T47D (cell line): ENCODE measurements at regions not wholly inside any gene's neighbourhood (a gene's known extent, or its start where the extent isn't known, plus 50 kb on each side); places are given as distances from the start of the nearest gene placed in this dataset.
A peak's percentile ranks its signal among the peaks of the same experiment; 100 is the strongest.
"Not testable (repeated sequence)": the region's sequence is repeated elsewhere in the genome, so short reads cannot be mapped to it uniquely, and the experiment has no call there.

Source experiments
- DNase-seq, 2 experiments: peaks; one replicate each; pipeline versions ENCODE4 v3.0.0 to v3.0.0-alpha.2; 2011 to 2012; ENCODE audit warnings: low read depth in 1 of 2, low spot score in 1 of 2
- JUND ChIP-seq: IDR thresholded peaks from 2 replicates; pipeline ENCODE4 v1.6.1; 2012; ENCODE audit warnings: low read depth
- in situ Hi-C: cut with HindIII; loops from 2 replicates; pipeline ENCODE4 v1.10.0; 2016; ENCODE audit warnings: low sequenced_read_pairs, low pct_unique_long_range_greater_than_20kb

- in situ Hi-C loops: no loop called here
- TF ChIP-seq JUND: no peak
- no peak for DNase-seq
Measured at GRCh38 chr5:118578093-118578492, 410.3 kb downstream of the DTWD2 start.

- in situ Hi-C loops: no loop called here
- DNase-seq: no peak
- no peak for TF ChIP-seq JUND
Measured at GRCh38 chr5:118577621-118578020, 410.7 kb downstream of the DTWD2 start.

GRCh38 chr5:118570276-118570675 lies 418.1 kb downstream of the DTWD2 start:
- DNase-seq, in situ Hi-C loops: not testable (repeated sequence)

GRCh38 chr5:118569596-118569995 lies 418.8 kb downstream of the DTWD2 start:
- in situ Hi-C loops: not testable (repeated sequence)
- DNase-seq: peak in 1 of 2 experiments; percentile 65

GRCh38 chr5:118565335-118565971 lies 422.9 kb downstream of the DTWD2 start:
- no peak for TF ChIP-seq JUND
- in situ Hi-C loops: no loop called here
- no peak for DNase-seq

GRCh38 chr5:118561971-118562370 lies 426.4 kb downstream of the DTWD2 start:
- no peak for TF ChIP-seq JUND
- in situ Hi-C loops: no loop called here

GRCh38 chr5:118561235-118561634 lies 427.1 kb downstream of the DTWD2 start:
- in situ Hi-C loops: no loop called here
- DNase-seq: no peak
- no peak for TF ChIP-seq JUND

More at GRCh38 chr5:118561971-118562370, 426.4 kb downstream of the DTWD2 start:
- no peak for DNase-seq

- no peak for DNase-seq
- in situ Hi-C loops: no loop called here
- TF ChIP-seq JUND: no peak
Measured at GRCh38 chr5:118558871-118559270, 429.5 kb downstream of the DTWD2 start.

GRCh38 chr5:118557251-118557661 lies 431.1 kb downstream of the DTWD2 start:
- in situ Hi-C loops: no loop called here
- no peak for DNase-seq
- no peak for TF ChIP-seq JUND

GRCh38 chr5:118556792-118557191 lies 431.6 kb downstream of the DTWD2 start:
- no peak for DNase-seq
- TF ChIP-seq JUND: no peak
- in situ Hi-C loops: no loop called here

GRCh38 chr5:118555727-118556126 lies 432.6 kb downstream of the DTWD2 start:
- TF ChIP-seq JUND: no peak
- DNase-seq: no peak
- in situ Hi-C loops: no loop called here

GRCh38 chr5:118554981-118555380 lies 433.4 kb downstream of the DTWD2 start:
- DNase-seq: peak; percentile 23 to 71
- in situ Hi-C loops: no loop called here
- TF ChIP-seq JUND: no peak

- in situ Hi-C loops: no loop called here
- TF ChIP-seq JUND: no peak
- no peak for DNase-seq
Measured at GRCh38 chr5:118554241-118554640, 434.1 kb downstream of the DTWD2 start.

- TF ChIP-seq JUND: no peak
- DNase-seq: no peak
- in situ Hi-C loops: no loop called here
Measured at GRCh38 chr5:118553662-118554061, 434.7 kb downstream of the DTWD2 start.
